ENCODE measurements at regions not wholly inside any gene's neighbourhood (a gene's known extent, or its start where the extent isn't known, plus 50 kb on each side); places are given as distances from the start of the nearest gene placed in this dataset.

DNA sequence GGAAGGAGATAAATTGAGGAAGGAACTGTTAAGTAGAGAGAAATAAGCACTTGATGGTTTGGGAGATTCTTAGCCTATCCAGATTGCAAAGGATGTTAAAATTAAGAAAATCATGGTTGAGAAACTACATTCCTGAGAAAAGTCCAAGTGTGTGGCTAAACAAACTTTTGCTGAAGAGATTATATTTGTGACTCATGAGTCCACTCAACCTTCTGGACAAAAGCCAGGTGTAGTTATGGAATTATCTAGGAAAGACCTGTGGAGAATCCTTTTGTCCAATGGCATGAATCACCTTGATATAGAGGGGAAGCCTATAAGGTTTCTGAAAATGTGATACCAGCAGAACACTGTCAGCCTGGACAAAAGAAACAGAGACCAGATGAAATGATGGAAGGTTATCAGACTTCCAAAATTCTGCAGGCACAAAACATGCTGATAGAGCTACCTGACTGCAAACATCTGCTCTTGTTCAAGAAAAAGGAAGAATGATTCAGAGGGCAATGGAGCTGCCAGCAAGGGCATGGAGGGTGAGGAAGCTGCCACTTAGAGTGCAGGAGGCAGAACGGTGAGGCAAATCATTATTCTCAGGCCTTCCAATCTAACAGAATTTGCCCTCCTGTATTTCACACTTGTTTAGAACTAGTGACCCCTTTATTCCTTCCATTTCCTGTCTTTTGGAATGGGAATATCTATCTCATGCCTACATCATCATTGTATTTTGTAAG, 300.6 kb upstream of the PRMT6 start:
- TF ChIP-seq SPI1 (IDR thresholded peaks at IDR 0.05; ENCODE audit: borderline replicate concordance, low read depth) (no peak), POLR2AphosphoS5 (IDR thresholded peaks at IDR 0.05; ENCODE audit: low read depth) (no peak), GABPA (IDR thresholded peaks at IDR 0.05; ENCODE audit: low read depth) (no peak)
- TF ChIP-seq, protein P1, sequence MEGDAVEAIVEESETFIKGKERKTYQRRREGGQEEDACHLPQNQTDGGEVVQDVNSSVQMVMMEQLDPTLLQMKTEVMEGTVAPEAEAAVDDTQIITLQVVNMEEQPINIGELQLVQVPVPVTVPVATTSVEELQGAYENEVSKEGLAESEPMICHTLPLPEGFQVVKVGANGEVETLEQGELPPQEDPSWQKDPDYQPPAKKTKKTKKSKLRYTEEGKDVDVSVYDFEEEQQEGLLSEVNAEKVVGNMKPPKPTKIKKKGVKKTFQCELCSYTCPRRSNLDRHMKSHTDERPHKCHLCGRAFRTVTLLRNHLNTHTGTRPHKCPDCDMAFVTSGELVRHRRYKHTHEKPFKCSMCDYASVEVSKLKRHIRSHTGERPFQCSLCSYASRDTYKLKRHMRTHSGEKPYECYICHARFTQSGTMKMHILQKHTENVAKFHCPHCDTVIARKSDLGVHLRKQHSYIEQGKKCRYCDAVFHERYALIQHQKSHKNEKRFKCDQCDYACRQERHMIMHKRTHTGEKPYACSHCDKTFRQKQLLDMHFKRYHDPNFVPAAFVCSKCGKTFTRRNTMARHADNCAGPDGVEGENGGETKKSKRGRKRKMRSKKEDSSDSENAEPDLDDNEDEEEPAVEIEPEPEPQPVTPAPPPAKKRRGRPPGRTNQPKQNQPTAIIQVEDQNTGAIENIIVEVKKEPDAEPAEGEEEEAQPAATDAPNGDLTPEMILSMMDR (IDR thresholded peaks at IDR 0.05; ENCODE audit: insufficient read depth, low read length): no peak
- TF ChIP-seq, protein P2, sequence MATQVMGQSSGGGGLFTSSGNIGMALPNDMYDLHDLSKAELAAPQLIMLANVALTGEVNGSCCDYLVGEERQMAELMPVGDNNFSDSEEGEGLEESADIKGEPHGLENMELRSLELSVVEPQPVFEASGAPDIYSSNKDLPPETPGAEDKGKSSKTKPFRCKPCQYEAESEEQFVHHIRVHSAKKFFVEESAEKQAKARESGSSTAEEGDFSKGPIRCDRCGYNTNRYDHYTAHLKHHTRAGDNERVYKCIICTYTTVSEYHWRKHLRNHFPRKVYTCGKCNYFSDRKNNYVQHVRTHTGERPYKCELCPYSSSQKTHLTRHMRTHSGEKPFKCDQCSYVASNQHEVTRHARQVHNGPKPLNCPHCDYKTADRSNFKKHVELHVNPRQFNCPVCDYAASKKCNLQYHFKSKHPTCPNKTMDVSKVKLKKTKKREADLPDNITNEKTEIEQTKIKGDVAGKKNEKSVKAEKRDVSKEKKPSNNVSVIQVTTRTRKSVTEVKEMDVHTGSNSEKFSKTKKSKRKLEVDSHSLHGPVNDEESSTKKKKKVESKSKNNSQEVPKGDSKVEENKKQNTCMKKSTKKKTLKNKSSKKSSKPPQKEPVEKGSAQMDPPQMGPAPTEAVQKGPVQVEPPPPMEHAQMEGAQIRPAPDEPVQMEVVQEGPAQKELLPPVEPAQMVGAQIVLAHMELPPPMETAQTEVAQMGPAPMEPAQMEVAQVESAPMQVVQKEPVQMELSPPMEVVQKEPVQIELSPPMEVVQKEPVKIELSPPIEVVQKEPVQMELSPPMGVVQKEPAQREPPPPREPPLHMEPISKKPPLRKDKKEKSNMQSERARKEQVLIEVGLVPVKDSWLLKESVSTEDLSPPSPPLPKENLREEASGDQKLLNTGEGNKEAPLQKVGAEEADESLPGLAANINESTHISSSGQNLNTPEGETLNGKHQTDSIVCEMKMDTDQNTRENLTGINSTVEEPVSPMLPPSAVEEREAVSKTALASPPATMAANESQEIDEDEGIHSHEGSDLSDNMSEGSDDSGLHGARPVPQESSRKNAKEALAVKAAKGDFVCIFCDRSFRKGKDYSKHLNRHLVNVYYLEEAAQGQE (IDR thresholded peaks at IDR 0.05; ENCODE audit: insufficient replicate concordance, low read depth): no peak
- H3K27ac ChIP-seq (replicated peaks): no peak overlapping the region

DNA sequence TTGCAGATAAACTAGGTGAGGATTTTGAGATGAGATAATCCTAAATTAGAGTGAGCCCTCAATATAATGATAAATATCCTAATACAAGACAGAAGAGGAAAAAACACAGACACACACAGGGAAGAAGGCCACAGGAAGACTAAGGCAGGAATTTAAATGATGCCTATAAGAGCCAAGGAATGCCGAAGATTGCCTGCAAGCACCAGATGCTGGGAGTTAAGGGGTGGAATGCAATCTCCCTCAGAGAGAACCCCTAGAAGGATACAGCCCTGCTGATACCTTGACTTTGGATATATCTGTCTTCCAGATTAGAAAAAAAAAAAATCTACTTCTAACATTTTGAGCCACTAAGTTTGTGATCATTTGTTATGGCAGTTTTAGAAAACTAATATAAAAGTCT, 299.7 kb upstream of the PRMT6 start:
- no peaks in the 10 kb centered on the region for H3K27me3 ChIP-seq (ENCODE audit: insufficient read depth, poor library complexity, severe bottlenecking)
- no peak for TF ChIP-seq POLR2AphosphoS5 (IDR thresholded peaks at IDR 0.05; ENCODE audit: low read depth)
- TF ChIP-seq GABPA (IDR thresholded peaks at IDR 0.05; ENCODE audit: low read depth): no peak
- TF ChIP-seq, protein P1 (IDR thresholded peaks at IDR 0.05; ENCODE audit: insufficient read depth, low read length): no peak
- TF ChIP-seq, protein P2 (IDR thresholded peaks at IDR 0.05; ENCODE audit: insufficient replicate concordance, low read depth): no peak
- no peak for TF ChIP-seq SPI1 (IDR thresholded peaks at IDR 0.05; ENCODE audit: borderline replicate concordance, low read depth)
- no peak for DNase-seq (ENCODE audit: low read depth in 1 of 2, low spot score in 1 of 2)
- no peak overlapping the region for H3K4me3 ChIP-seq (replicated peaks; ENCODE audit: insufficient read depth, low read length)
- H3K27ac ChIP-seq (replicated peaks): no peak overlapping the region

More for the DNA sequence above, 300.6 kb upstream of the PRMT6 start:
- H3K27me3 ChIP-seq (ENCODE audit: insufficient read depth, poor library complexity, severe bottlenecking): no peaks in the 10 kb centered on the region
- H3K4me3 ChIP-seq (replicated peaks; ENCODE audit: insufficient read depth, low read length): no peak overlapping the region
- DNase-seq (ENCODE audit: low read depth in 1 of 2, low spot score in 1 of 2): no peak

DNA sequence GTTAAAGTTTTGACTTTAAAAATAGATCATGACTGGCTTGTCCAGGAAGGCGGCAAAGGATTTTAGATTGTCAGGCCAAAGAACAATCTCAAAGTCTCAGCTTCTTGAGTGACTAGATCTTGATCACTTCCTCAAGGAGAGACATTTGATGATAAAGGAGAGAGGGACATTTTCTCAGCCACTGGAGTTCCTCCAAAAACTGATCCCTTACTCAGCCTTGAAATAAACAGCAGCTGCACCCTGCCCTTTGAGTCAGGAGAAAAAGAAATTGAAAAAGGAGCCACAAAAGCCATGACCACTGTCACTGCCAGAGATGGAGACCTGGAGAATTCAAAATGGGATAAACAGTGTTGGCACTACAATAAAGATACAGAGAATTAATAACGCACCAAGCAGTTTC, 288.4 kb upstream of the PRMT6 start:
- no peak overlapping the region for H3K4me3 ChIP-seq (replicated peaks; ENCODE audit: insufficient read depth, low read length)
- DNase-seq (ENCODE audit: low read depth in 1 of 2, low spot score in 1 of 2): no peak
- H3K27ac ChIP-seq (replicated peaks): no peak overlapping the region
- H3K27me3 ChIP-seq (ENCODE audit: insufficient read depth, poor library complexity, severe bottlenecking): no peaks in the 10 kb centered on the region
- TF ChIP-seq POLR2AphosphoS5 (IDR thresholded peaks at IDR 0.05; ENCODE audit: low read depth) (no peak), GABPA (IDR thresholded peaks at IDR 0.05; ENCODE audit: low read depth) (no peak), SPI1 (IDR thresholded peaks at IDR 0.05; ENCODE audit: borderline replicate concordance, low read depth) (no peak)
- TF ChIP-seq, protein P2 (IDR thresholded peaks at IDR 0.05; ENCODE audit: insufficient replicate concordance, low read depth): no peak
- TF ChIP-seq, protein P1 (IDR thresholded peaks at IDR 0.05; ENCODE audit: insufficient read depth, low read length): no peak
